DMS53 treated with DMSO at 0.1 percent for 48 hours (cell line): ENCODE measurements at regions not wholly inside any gene's neighbourhood (a gene's known extent, or its start where the extent isn't known, plus 50 kb on each side); places are given as distances from the start of the nearest gene placed in this dataset.
"Not testable (repeated sequence)": the region's sequence is repeated elsewhere in the genome, so short reads cannot be mapped to it uniquely, and the experiment has no call there.

Experiments used
- DNase-seq: peaks from one replicate; lab custom pipeline; 2025; ENCODE audit not compliant: unreplicated experiment; lab: John Stamatoyannopoulos, UW

DNA sequence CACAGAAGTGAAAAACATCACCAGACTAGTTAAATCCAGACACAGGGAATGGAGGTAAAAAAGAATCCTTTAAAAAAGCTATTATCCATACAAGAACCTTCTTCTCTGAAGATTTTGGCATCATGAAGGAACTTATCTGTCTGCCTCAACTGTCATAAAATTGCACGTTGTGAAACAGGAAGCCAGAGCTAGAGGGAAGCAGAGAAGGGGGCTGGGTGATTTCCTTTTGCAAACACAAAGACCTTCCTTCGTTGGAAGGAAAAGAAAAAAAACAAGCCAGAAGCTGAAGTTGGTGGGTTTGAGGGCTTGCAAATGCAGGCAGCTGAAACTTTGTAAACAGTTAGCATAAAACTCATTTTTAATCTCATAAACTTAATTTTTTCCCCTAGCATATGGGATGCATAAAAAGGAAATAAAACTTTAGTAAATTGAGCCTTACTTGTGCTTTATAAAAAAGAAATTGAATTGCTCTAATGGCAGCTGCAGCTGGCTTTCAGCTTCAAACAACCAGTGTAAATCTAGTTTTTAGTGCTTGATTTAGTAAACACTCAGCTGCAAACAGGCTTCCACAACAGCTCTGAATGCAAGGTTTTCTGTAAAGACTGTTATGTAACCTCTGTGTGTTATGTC is 101.6 kb downstream of the OTUD1 start:
- DNase-seq = no peak

DNA sequence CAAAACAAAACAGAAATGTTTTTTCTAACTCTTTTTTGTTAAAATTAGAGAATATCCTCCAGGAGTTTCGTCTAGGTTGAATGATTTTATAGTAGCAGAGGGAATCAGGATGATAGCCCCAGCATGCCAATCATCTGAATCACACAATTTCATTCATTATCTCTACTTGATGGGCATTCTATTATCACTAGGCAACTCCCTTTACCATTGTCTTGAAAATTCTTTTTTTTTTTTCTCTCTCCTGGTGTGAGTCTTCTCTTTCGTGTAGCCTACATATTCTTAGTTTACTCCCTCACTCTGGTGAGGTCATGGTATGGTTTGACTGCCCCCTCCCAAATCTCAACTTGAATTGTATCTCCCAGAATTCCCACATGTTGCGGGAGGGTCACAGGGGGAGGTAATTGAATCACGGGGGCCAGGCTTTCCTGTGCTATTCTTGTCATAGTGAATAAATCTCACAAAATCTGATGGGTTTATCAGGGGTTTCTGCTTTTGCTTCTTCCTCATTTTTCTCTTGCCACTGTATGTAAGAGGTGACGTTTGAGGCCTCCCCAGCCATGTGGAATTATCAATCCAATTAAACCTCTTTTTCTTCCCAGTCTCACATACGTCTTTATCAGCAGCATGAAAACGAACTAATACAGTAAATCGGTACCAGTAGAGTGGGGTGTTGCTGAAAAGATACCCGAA is 105.0 kb downstream of the OTUD1 start:
- no peak for DNase-seq

DNA sequence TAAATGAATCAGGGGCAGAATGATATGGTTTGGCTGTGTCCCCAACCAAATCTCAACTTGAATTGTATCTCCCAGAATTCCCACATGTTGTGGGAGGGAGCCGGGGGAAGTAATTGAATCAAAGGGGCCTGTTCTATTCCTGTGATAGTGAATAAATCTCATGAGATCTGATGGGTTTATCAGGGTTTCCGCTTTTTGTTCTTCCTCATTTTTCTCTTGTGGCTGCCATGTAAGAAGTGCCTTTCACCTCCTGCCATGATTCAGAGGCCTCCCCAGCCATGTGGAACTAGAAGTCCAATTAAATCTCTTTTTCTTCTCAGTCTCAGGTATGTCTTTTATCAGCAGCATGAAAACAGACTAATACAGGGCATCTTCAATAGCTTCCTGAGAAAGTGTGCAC is 107.0 kb downstream of the OTUD1 start:
- not testable (repeated sequence) for DNase-seq

DNA sequence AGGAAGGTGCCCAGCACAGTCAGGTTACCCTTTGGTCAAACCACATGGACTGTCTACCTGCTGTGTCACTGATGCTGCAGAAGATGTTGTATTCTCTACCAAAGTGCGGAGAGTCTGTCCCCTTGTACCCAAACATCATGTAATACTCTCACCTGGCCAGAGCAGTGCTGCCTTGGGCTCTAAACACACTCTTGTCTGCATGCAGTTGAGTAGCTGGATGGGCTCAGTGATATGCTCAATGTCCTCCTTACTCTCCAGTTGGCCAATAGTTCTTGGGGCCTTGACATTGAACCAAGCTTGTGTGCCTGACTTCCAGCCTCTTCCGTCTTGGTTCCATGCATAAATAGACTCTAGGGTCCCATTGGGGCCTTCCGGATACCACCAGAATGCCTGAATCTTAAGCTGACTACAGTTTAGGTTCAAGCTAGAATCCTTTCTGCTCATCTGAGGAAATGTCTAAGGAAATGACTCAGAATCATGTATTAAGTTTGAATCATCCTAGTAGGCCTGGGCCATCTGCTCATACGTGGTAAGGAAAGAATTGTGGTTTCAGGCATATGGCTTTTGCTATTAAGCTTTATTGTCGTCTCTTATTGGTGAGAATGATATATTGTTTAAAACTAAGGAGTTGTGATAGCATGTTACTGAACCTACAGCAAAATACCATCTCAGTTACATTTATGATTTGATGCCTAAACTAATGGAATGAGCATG is 118.0 kb downstream of the OTUD1 start:
- DNase-seq = no peak

GRCh38 chr10:23557777-23558176 is 118.9 kb downstream of the OTUD1 start:
- DNase-seq = no peak

DNA sequence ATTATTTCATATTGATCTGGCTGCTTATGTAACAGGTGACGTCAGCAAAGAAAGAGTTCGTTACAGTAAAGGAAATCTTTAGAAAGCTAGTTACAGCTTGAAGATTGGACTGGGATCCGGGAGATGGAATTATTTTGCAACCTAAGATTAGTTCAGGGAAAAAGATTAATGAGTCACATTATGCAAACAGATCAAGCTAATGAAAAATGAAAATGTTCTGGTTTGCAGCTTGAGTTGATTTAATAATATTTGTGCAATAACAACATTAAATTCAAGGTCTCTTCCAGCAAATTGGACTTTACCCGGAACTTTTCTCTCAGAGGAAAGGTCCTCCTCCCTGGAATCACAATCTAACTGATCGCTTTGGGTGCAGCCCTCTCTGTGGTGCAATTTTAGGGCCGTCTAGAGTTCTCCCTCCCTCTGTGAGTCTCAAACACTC is 119.5 kb downstream of the OTUD1 start:
- DNase-seq = no peak

GRCh38 chr10:23568996-23569395 is 130.1 kb downstream of the OTUD1 start:
- no peak for DNase-seq

GRCh38 chr10:23571884-23572283 is 133.0 kb downstream of the OTUD1 start:
- DNase-seq = no peak

GRCh38 chr10:23581906-23582450 is 143.1 kb downstream of the OTUD1 start:
- no peak for DNase-seq

DNA sequence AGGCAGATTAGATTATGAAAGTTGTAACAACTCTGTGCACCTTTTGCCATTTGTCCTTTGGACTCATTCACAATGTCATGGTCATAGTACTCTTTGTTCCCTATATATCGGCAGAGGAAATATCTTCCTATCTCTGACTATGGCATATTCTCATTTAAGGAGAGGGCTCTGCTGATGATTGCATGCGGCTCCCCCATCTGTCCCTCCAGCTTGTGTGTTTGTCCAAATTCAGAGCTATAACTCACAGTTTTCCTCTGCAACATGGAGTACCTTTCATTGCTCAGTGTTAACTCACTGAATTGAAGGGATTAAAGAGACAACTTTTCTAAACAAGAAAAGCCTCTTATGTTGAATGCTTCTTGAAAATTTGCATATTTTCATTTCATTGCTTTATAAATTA is 145.5 kb downstream of the OTUD1 start:
- no peak for DNase-seq

DNA sequence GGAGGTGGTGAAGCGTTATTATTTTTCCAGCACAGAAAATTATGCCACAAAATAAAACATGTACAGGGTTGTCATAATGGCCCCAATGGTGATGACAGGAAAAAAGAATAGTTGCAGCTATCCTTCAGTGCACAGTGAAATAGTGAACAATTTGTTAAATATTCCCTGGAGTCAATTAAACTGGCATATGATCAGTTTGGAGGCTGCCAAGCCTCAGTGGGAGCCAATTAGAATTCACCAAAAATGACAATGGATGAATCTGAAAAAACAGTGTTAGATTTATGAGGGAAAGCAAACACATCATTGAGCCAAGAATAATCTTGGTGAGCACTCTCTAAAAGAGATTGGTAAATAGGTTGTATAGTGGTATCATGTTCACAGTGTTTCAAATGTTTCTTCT is 146.3 kb downstream of the OTUD1 start:
- DNase-seq = no peak

GRCh38 chr10:23585666-23586065 is 146.8 kb downstream of the OTUD1 start:
- DNase-seq = no peak

- DNase-seq = not testable (repeated sequence)
Measured at GRCh38 chr10:23595278-23595677, 156.4 kb downstream of the OTUD1 start.

DNA sequence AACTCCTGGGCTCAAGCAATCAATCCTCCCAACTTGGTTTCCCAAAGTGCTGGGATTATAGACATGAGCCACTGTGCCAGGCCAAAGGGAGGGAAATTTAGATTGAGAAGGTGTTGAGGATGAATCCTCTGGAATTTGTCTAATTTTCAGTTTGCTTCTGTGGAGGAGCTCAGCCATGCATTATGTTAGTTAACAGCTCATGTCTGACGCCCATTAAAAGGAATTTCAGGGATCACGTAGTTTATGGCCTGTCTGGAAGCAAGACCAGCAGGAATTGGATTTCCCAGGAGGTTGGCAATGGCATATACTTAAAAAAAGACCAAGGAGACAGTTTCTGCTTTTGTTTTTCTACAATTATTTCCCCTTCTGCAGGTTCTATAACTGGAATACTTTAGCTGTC is 165.7 kb downstream of the OTUD1 start:
- DNase-seq = no peak

DNA sequence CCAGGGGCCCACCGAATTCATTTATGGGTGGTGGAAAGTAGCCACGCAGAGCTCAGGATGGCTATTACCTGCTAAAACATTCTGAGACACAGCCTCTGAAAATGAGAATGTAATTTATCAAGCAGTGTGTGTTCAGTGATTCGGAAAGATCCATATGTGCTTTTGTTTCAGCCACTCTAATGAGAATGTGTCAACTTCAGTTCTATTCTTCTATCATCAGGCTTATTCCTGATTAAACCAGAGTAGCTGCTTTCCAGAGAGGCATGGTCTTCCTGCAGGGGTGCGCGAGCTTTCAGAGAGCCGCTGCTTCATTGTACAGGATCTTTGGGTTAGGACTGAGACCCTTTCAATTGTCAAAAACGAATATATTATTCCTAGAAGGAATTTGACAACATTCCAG is 167.6 kb downstream of the OTUD1 start:
- no peak for DNase-seq

DNA sequence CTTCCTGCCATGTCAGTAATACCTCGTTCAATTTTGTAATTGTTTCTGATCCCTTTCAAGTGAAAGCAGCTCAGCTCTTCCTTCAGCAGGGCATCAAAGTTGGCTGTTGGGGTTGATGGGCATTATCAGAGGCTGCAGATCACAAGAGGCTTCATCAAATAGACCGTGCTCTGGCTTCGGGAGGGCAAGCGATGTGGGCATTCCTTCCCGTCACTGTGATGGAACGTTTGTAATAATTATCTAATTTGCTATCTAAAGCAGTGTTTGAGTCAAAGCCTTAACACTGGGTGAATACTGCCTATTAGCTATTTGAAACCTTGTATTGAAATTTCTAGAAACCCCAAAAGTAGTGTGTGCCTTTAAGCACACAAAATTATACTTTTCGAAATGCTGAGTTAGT is 170.1 kb downstream of the OTUD1 start:
- no peak for DNase-seq

DNA sequence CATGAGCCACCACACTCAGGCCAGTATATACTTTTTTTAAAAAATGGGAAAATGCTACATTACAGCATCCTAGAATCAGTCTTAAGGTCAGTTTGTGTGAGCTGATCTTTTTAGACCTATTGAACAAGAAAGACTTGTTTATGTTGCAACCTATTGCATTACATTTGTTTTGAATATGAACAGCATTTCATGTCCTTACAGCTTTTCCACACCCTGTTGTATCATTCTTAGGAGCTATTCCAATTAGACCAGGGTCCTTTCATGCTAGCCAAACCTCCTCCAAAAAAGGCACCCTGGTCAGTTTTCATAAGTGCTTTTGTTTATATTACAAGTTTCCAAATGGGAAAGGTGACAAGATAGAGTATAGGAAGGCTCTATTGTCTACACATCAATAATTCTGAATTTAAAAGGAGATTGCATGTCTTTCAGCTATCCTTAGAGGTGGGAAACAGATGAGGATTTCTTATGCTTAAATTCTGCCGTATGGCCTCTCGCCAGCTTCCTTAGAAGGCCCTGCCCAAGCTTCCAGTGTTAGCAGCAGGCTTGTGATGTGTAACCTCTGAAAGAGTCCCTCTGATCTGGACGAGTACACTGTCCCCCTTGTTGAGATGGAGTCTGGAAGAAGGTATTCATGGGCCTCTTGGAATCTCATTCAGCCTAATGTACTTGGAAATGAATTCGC is 171.9 kb downstream of the OTUD1 start:
- DNase-seq = no peak

- no peak for DNase-seq
Measured at GRCh38 chr10:23611308-23612029, 172.6 kb downstream of the OTUD1 start.

DNA sequence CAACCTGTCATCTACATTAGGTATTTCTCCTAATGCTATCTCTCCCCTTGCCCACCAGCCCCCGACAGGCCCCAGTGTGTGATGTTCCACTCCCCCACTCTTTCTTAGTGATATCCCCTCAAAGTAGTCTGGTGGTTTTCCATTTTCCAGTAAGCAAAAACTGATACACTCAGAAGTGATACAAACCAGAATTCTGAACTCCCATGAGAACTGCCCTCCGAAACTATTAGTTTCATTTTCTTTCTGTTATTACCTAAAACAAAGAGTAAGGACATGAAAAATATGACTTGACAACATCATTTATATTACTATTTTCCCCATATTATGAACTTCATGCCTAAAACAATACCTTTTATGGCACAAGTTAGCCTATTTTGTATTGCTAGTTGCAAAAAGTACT is 175.0 kb downstream of the OTUD1 start:
- DNase-seq = no peak

DNA sequence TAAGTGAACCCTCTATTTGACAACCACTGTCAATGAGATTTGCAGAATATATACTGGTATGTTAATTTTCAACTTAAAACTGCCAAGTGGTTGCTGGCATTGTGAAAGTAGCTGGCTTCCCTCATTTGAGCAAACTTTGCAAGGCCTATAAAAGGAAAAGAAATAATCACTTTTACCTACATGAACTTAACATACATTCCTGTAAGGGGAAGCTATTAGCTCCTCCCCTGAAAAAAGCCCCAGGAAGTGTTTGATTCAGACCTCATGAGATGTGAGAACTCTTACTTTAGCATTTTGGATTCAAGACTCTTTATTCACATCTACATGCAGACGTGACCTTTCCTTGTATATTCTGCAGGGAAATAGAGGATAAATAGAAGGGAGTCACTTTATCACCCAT is 175.6 kb downstream of the OTUD1 start:
- DNase-seq = no peak

GRCh38 chr10:23630376-23630775 is 191.5 kb downstream of the OTUD1 start:
- DNase-seq = no peak
